Aorta (tissue), 5 donors: ENCODE measurements at regions not wholly inside any gene's neighbourhood (a gene's known extent, or its start where the extent isn't known, plus 50 kb on each side); places are given as distances from the start of the nearest gene placed in this dataset.
"Not testable (repeated sequence)": the region's sequence is repeated elsewhere in the genome, so short reads cannot be mapped to it uniquely, and the experiment has no call there.

Experiments
- ATAC-seq: fragments of 200-7000 bp; cut with Tn5 transposase; one replicate; pipeline ENCODE4 v1.9.1; 2022; ENCODE audit warnings: moderate library complexity; ENCODE audit not compliant: low FRiP score
- DNase-seq, 2 donors: peaks; one replicate each; pipeline ENCODE4 v3.0.0-alpha.2; 2020
- H3K27ac ChIP-seq, 2 donors: one replicate each; pipeline ENCODE4 v1.5.1; 2013; ENCODE audit warnings: low read length in 2 of 2, mild to moderate bottlenecking in 2 of 2, moderate library complexity in 2 of 2, control low read depth in 1 of 2, inconsistent platforms in 1 of 2, low read depth in 1 of 2
- H3K27me3 ChIP-seq, 2 donors: one replicate each; pipeline ENCODE4 v1.6.1; 2013; ENCODE audit warnings: control low read depth in 1 of 2, low read length in 1 of 2, mild to moderate bottlenecking in 1 of 2, moderate library complexity in 1 of 2; ENCODE audit not compliant: insufficient read depth in 2 of 2, control insufficient read depth in 1 of 2
- H3K36me3 ChIP-seq, 2 donors: one replicate each; pipeline ENCODE4 v1.6.1; 2013; ENCODE audit warnings: control low read depth in 1 of 2, low read length in 1 of 2, mild to moderate bottlenecking in 1 of 2; ENCODE audit not compliant: insufficient read depth in 2 of 2, control insufficient read depth in 1 of 2
- H3K4me1 ChIP-seq, 2 donors: one replicate each; pipeline ENCODE4 v1.6.1; 2013; ENCODE audit warnings: low read length in 2 of 2, control low read depth in 1 of 2, mild to moderate bottlenecking in 1 of 2, moderate library complexity in 1 of 2; ENCODE audit not compliant: insufficient read depth in 2 of 2, control insufficient read depth in 1 of 2
- H3K4me3 ChIP-seq, 2 donors: one replicate each; pipeline ENCODE4 v1.5.1; 2013; ENCODE audit warnings: low read length in 2 of 2, control low read depth in 1 of 2, mild to moderate bottlenecking in 1 of 2
- H3K9me3 ChIP-seq: one replicate; pipeline ENCODE4 v1.6.1; 2013; ENCODE audit warnings: mild to moderate bottlenecking, low read length; ENCODE audit not compliant: control insufficient read depth
- WGBS, 2 donors: extraction: QIAGEN DNeasy Blood & Tissue Kit; methylation state at CpG; one replicate each; pipeline ENCODE4 v1.1.7; 2013; 5-methylcytosine and 5-hydroxymethylcytosine counted together
- intact Hi-C, 2 donors: fragments of 100-400 bp; cut with DNase I; formaldehyde crosslinking; loops; one replicate each; pipeline versions ENCODE4 v1.14.2 to v1.15.0; 2022
- donor health status: healthy with polysubstance abuse.
- donor health status: Bipolar disorder and iron deficiency.
- donor health status: DM: no; HTN: no; CAD: no.
- donor health status: DM: no; HTN: no; CAD: no.
- donor health status: DM: yes; HTN: yes; CAD: no.

GRCh38 chrX:110915570-110915969 is 120.0 kb upstream of the CHRDL1 start:
- Histone ChIP-seq H3K27me3 (no peaks in the 10 kb centered on the region), H3K9me3 (no peaks in the 10 kb centered on the region), H3K36me3 (no peaks in the 10 kb centered on the region), H3K27ac (no peak overlapping the region), H3K4me1 (no peaks in the 10 kb centered on the region), H3K4me3 (no peak overlapping the region)
- no peak for ATAC-seq
- intact Hi-C loops, result no loop called here
- DNase-seq, result no peak

DNA sequence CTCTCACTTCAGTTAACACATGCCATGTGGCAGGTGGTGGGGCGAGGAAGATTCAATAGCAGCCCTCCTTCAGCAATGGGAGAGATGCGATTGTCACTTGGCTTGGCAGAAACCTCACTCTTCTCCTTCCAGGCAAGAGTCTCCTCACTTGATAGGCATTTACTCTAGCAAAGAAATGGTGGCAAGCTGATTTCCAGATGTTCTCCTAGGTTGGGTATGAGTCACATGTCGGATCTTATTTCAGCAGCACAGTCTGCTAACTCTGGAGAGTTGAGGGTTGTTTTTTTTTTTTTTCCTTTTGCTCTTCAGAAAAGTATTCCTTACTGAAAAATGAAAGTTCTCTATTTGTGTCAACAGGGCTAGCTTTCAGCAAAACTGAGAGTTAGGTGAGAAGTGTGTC is 119.5 kb upstream of the CHRDL1 start:
- H3K4me3 ChIP-seq, result no peak overlapping the region
- DNase-seq (no peak), ATAC-seq (peak; percentile 52)
- no peak overlapping the region for H3K27ac ChIP-seq
- no peaks in the 10 kb centered on the region for H3K9me3 ChIP-seq
- H3K27me3 ChIP-seq, result no peaks in the 10 kb centered on the region
- 35 to 51% methylated on average over 3 of the region's 3 CpGs for WGBS, 2 donors
- no peaks in the 10 kb centered on the region for H3K36me3 ChIP-seq
- no peaks in the 10 kb centered on the region for H3K4me1 ChIP-seq
- intact Hi-C loops, result no loop called here

GRCh38 chrX:110914281-110914680 is 118.7 kb upstream of the CHRDL1 start:
- Histone ChIP-seq H3K27ac (no peak overlapping the region), H3K27me3 (no peaks in the 10 kb centered on the region), H3K36me3 (no peaks in the 10 kb centered on the region), H3K4me1 (no peaks in the 10 kb centered on the region), H3K4me3 (no peak overlapping the region), H3K9me3 (no peaks in the 10 kb centered on the region)
- WGBS, 2 donors, result 10 to 12% methylated on average over 1 of the region's 1 CpG
- intact Hi-C loops, result no loop called here
- DNase-seq (no peak), ATAC-seq (no peak)

GRCh38 chrX:110904747-110905146 is 109.1 kb upstream of the CHRDL1 start:
- intact Hi-C loops, ATAC-seq, H3K9me3 ChIP-seq, DNase-seq, H3K4me3 ChIP-seq, H3K27ac ChIP-seq, H3K4me1 ChIP-seq, H3K36me3 ChIP-seq, H3K27me3 ChIP-seq: not testable (repeated sequence)

DNA sequence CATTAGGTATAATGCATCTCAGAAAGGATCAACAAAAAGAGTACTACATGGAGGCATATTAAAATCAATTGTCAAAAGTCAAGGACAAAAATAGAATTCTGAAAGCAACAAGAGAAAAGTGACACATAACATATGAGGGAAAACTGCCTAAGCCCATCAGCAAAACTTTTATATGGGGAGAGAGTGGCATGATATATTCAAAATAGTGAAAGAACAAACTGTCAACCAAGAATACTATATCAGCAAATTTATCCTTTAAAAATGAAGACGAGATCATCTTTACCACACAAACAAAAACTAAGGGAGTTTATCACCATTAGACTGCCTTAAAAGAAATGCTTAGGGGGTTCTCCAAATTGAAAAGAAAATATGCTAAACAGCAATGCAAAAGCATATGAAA is 86.4 kb upstream of the CHRDL1 start:
- WGBS, 2 donors, result 74 to 81% methylated on average over 1 of the region's 1 CpG
- Histone ChIP-seq H3K4me1 (no peaks in the 10 kb centered on the region), H3K4me3 (no peak overlapping the region), H3K27me3 (no peaks in the 10 kb centered on the region), H3K9me3 (peaks cover 3% of the 10 kb centered on the region), H3K36me3 (no peaks in the 10 kb centered on the region), H3K27ac (no peak overlapping the region)
- intact Hi-C loops, result no loop called here
- no peak for DNase-seq
- ATAC-seq, result no peak

DNA sequence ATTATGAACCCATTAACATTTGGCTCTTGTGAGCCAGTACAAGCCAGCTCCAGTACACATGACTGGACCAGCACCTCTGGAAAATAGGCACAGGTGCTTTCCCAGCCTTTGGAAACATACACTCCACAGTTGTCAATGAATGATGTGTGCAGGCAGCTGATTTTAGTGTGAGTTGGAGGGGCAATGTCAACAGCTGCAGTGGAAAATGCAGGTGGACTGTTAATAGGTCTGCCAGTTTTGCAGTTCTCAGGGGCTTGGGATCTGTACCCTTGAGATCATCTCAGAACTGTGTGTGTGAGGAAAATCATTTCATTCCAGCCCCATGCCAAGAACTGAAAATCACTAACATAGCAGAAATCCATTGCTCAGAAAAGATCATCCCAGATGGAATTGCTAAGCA is 81.7 kb upstream of the CHRDL1 start:
- Histone ChIP-seq H3K9me3 (peaks cover 3% of the 10 kb centered on the region), H3K36me3 (no peaks in the 10 kb centered on the region), H3K27ac (no peak overlapping the region), H3K4me1 (no peaks in the 10 kb centered on the region), H3K4me3 (no peak overlapping the region), H3K27me3 (no peaks in the 10 kb centered on the region)
- DNase-seq (no peak), ATAC-seq (no peak)
- intact Hi-C loops, result no loop called here

- ATAC-seq, result no peak
Observed at GRCh38 chrX:110871839-110872238, 76.2 kb upstream of the CHRDL1 start.

GRCh38 chrX:110866421-110866820 is 70.8 kb upstream of the CHRDL1 start:
- Histone ChIP-seq H3K27me3 (no peaks in the 10 kb centered on the region), H3K4me3 (no peak overlapping the region), H3K27ac (no peak overlapping the region), H3K4me1 (no peaks in the 10 kb centered on the region), H3K36me3 (no peaks in the 10 kb centered on the region), H3K9me3 (no peaks in the 10 kb centered on the region)
- intact Hi-C loops, result loop anchor here in 1 of 2 donors (10.0 kb wide), 1 partner anchor 378 kb away; no protein-coding TSS in a partner anchor
- DNase-seq (no peak), ATAC-seq (no peak)
- 70 to 84% methylated on average over 2 of the region's 2 CpGs for WGBS, 2 donors

More at GRCh38 chrX:110871839-110872238, 76.2 kb upstream of the CHRDL1 start:
- WGBS, 2 donors, result 63 to 84% methylated on average over 3 of the region's 3 CpGs
- intact Hi-C loops, result no loop called here
- no peak for DNase-seq
- H3K36me3 ChIP-seq, result no peaks in the 10 kb centered on the region
- no peaks in the 10 kb centered on the region for H3K27me3 ChIP-seq
- H3K9me3 ChIP-seq, result no peaks in the 10 kb centered on the region
- no peak overlapping the region for H3K27ac ChIP-seq
- no peaks in the 10 kb centered on the region for H3K4me1 ChIP-seq
- H3K4me3 ChIP-seq, result no peak overlapping the region

DNA sequence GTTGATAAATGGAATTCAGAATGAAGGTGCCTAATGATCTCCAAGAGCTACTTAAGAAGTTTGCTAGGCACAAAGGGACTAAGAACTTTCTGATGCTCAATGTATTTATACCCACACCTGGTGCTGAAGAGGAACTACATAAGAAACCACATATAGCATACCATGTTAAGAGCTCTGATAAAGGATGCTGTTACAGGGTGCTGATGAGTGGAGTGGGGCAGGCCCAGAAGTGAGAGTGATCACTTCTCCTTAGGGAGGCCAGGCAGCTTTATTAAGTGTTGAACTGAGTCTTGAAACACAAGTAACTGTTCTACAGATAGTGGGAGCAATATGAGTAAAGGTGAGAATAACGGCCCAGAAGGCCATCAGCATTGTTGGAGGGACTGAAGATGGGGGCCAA is 68.3 kb upstream of the CHRDL1 start:
- H3K36me3 ChIP-seq, result no peaks in the 10 kb centered on the region
- no peak for DNase-seq
- no peak for ATAC-seq
- intact Hi-C loops, result loop anchor here in 1 of 2 donors (10.0 kb wide), 1 partner anchor 381 kb away; no protein-coding TSS in a partner anchor
- no peaks in the 10 kb centered on the region for H3K27me3 ChIP-seq
- H3K4me1 ChIP-seq, result no peaks in the 10 kb centered on the region
- no peak overlapping the region for H3K4me3 ChIP-seq
- H3K9me3 ChIP-seq, result no peaks in the 10 kb centered on the region
- 36 to 85% methylated on average over 1 of the region's 1 CpG for WGBS, 2 donors
- no peak overlapping the region for H3K27ac ChIP-seq
